ENCODE measurements at regions not wholly inside any gene's neighbourhood (a gene's known extent, or its start where the extent isn't known, plus 50 kb on each side); places are given as distances from the start of the nearest gene placed in this dataset.

DNA sequence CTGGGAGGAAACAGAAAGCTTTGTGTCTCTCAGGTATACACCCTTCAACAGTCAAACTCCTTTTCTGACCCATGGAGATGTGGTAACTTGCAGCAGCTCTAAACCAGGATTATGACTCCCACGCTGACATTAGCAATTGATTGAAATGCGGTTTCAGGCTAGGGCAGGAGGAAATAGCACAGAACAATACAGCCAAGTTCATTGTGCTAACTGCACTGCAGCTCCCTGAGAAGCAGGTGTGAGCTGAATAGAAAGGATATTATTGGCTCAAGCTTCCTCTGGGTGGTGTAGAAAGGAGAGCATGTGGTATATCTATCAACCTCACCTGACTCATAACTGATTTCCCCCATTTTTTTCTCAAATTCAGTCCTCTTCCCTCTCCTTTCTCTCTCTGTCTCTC is 612.3 kb upstream of the BTBD3 start:
- Histone ChIP-seq H4K20me1 (ENCODE audit: insufficient read depth) (no peaks in the 10 kb centered on the region), H3K4me1 (ENCODE audit: low read depth, poor library complexity, severe bottlenecking) (peaks cover 9% of the 10 kb centered on the region), H3K36me3 (ENCODE audit: insufficient read depth) (no peaks in the 10 kb centered on the region), H2AFZ (ENCODE audit: low read depth) (no peak overlapping the region), H3K4me3 (IDR thresholded peaks at IDR 0.05; ENCODE audit: insufficient read depth, low read depth, low read length) (no peak overlapping the region), H3K27ac (no peak overlapping the region; the same call in 1 of the 2 replicates), H3K4me2 (0 out of 2 replicates have a peak overlapping the region, but pooled peaks have one; percentile 6), H3K9ac (no peak overlapping the region), H3K79me2 (ENCODE audit: insufficient read depth, low read depth) (no peaks in the 10 kb centered on the region), H3K27me3 (ENCODE audit: insufficient read depth, low read depth) (no peaks in the 10 kb centered on the region)
- TF ChIP-seq, protein P1, sequence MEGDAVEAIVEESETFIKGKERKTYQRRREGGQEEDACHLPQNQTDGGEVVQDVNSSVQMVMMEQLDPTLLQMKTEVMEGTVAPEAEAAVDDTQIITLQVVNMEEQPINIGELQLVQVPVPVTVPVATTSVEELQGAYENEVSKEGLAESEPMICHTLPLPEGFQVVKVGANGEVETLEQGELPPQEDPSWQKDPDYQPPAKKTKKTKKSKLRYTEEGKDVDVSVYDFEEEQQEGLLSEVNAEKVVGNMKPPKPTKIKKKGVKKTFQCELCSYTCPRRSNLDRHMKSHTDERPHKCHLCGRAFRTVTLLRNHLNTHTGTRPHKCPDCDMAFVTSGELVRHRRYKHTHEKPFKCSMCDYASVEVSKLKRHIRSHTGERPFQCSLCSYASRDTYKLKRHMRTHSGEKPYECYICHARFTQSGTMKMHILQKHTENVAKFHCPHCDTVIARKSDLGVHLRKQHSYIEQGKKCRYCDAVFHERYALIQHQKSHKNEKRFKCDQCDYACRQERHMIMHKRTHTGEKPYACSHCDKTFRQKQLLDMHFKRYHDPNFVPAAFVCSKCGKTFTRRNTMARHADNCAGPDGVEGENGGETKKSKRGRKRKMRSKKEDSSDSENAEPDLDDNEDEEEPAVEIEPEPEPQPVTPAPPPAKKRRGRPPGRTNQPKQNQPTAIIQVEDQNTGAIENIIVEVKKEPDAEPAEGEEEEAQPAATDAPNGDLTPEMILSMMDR (conservative IDR thresholded peaks at IDR 0.05; ENCODE audit: low read depth, low read length), result no peak

DNA sequence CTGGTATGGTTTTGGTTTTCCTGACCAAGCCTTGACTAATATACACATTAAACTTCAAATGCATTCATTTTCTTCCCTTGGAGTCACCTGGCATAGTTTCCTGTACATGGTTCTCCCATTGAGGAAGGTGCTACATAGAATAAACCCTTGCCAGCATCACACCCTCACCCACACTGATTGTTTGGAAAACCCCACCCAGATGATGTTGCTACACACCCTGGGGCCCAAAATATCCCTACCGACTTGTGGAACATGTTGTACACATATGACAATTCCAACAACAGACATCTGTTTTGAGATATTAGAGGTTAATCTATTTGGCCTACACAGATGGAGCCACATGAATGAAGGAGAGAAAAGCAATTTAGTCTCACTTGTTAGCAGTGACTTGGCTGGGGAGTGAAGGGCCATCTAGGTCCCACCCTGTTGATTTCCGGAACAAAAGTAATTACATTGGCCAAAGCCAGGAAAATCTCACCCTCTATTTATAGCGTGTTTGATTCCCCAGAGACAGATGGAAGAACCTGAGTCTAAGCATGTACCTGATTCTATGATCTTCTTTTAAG is 606.0 kb upstream of the BTBD3 start:
- no peaks in the 10 kb centered on the region for H3K27me3 ChIP-seq (ENCODE audit: insufficient read depth, low read depth)
- H3K36me3 ChIP-seq (ENCODE audit: insufficient read depth), result no peaks in the 10 kb centered on the region
- no peak overlapping the region for H3K9ac ChIP-seq
- no peaks in the 10 kb centered on the region for H3K79me2 ChIP-seq (ENCODE audit: insufficient read depth, low read depth)
- no peaks in the 10 kb centered on the region for H4K20me1 ChIP-seq (ENCODE audit: insufficient read depth)
- no peak overlapping the region for H3K27ac ChIP-seq
- no peak overlapping the region for H3K4me3 ChIP-seq (IDR thresholded peaks at IDR 0.05; ENCODE audit: insufficient read depth, low read depth, low read length)
- no peak overlapping the region for H2AFZ ChIP-seq (ENCODE audit: low read depth)
- TF ChIP-seq, protein P1 (conservative IDR thresholded peaks at IDR 0.05; ENCODE audit: low read depth, low read length), result no peak
- no peaks in the 10 kb centered on the region for H3K4me1 ChIP-seq (ENCODE audit: low read depth, poor library complexity, severe bottlenecking)
- H3K4me2 ChIP-seq, result no peak overlapping the region

DNA sequence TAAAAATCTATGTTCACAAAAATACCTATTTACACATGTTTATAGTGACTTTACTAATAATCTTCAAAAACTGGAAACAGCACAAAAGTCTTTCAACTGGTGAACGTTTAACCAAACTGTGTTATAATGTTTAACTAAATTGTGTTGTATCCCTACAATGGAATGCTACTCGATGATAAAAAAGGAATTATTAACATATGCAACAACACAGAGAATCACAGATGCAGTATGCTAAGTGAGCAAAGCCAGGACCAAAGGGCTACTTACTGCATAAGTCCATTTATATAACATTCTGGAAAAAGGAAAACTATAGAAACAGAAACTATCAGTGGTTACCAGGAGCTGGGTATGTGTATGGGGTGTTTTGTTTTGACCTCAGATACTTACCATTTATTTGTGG is 602.2 kb upstream of the BTBD3 start:
- no peaks in the 10 kb centered on the region for H4K20me1 ChIP-seq (ENCODE audit: insufficient read depth)
- H3K27me3 ChIP-seq (ENCODE audit: insufficient read depth, low read depth), result no peaks in the 10 kb centered on the region
- no peak overlapping the region for H3K4me3 ChIP-seq (IDR thresholded peaks at IDR 0.05; ENCODE audit: insufficient read depth, low read depth, low read length)
- no peak overlapping the region for H3K27ac ChIP-seq
- H3K79me2 ChIP-seq (ENCODE audit: insufficient read depth, low read depth), result no peaks in the 10 kb centered on the region
- H2AFZ ChIP-seq (ENCODE audit: low read depth), result no peak overlapping the region
- no peaks in the 10 kb centered on the region for H3K4me1 ChIP-seq (ENCODE audit: low read depth, poor library complexity, severe bottlenecking)
- no peak overlapping the region for H3K9ac ChIP-seq
- no peaks in the 10 kb centered on the region for H3K36me3 ChIP-seq (ENCODE audit: insufficient read depth)
- no peak overlapping the region for H3K4me2 ChIP-seq
- TF ChIP-seq, protein P1 (conservative IDR thresholded peaks at IDR 0.05; ENCODE audit: low read depth, low read length), result no peak

DNA sequence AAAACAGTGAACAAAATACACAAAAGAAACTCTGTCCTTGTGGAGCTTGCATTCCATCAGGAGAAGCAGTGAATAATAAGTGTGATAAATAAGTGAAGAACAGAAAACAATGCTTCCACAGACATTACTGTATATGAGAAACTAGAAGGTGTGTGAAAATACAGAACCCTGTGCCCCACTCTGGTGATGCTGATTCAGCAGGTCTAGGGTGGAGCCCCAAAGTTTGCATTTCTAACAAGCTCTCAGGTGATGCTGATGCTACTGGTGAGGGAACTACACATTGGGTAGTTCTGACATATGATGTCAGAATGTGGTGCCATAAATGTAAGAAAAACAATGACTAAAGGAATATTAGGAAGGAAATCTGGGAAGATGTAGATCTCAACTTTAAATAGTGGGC is 601.4 kb upstream of the BTBD3 start:
- no peaks in the 10 kb centered on the region for H4K20me1 ChIP-seq (ENCODE audit: insufficient read depth)
- H3K4me1 ChIP-seq (ENCODE audit: low read depth, poor library complexity, severe bottlenecking), result no peaks in the 10 kb centered on the region
- no peaks in the 10 kb centered on the region for H3K36me3 ChIP-seq (ENCODE audit: insufficient read depth)
- H2AFZ ChIP-seq (ENCODE audit: low read depth), result no peak overlapping the region
- no peak overlapping the region for H3K4me2 ChIP-seq
- no peak overlapping the region for H3K27ac ChIP-seq
- TF ChIP-seq, protein P1 (conservative IDR thresholded peaks at IDR 0.05; ENCODE audit: low read depth, low read length), result no peak
- H3K79me2 ChIP-seq (ENCODE audit: insufficient read depth, low read depth), result no peaks in the 10 kb centered on the region
- H3K4me3 ChIP-seq (IDR thresholded peaks at IDR 0.05; ENCODE audit: insufficient read depth, low read depth, low read length), result no peak overlapping the region
- H3K9ac ChIP-seq, result no peak overlapping the region
- no peaks in the 10 kb centered on the region for H3K27me3 ChIP-seq (ENCODE audit: insufficient read depth, low read depth)

All from KMS-11 (cell line).